HG02759 (cell line): ENCODE measurements at regions not wholly inside any gene's neighbourhood (a gene's known extent, or its start where the extent isn't known, plus 50 kb on each side); places are given as distances from the start of the nearest gene placed in this dataset.
"Not testable (repeated sequence)": the region's sequence is repeated elsewhere in the genome, so short reads cannot be mapped to it uniquely, and the experiment has no call there.

Experiments
- ATAC-seq: cut with Tn5 transposase; IDR thresholded peaks from one replicate; pipeline ENCODE4 v1.9.1; 2021; ENCODE audit warnings: mild to moderate bottlenecking, moderate library complexity; ENCODE audit not compliant: unreplicated experiment

DNA sequence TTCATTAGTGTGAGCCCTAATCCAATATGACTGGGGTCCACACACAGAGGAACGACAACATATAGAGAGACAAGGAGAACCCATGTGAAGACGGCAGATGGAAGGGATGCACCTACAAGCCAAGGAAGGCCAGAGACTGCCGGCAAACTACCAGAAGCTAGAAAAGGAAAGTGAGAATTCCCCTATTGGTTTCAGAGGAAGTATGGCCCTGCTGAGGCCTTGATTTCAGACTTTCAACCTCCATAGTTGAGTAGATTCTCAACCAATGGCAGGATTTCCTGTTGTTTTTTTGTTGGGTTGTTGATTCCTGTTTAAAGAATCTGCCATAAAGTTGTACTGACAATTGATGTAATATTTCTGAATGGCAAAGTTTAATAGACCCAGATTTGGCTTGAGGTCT, 241.5 kb downstream of the SATB2 start:
- peak; percentile 61 for ATAC-seq

DNA sequence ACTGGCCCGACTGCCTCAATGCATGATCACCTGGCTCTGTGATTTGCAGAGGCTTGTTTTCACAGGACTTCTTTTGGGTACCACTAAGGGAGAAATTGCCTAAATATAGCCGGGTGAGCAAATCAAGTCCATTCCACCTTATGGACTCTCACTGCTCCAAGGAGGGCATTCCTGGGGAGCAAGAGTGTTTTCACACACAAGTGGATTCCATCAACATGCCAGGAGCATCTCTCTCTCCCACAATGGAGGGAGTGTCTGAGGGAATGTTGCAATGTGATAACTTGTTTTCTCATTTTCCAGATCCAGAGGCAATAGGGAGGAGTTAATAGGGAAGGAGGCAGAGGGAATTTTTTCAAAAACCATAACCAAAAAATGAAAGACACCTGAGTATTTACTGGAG, 250.7 kb downstream of the SATB2 start:
- no peak for ATAC-seq

GRCh38 chr2:199206536-199206935, 251.2 kb downstream of the SATB2 start:
- no peak for ATAC-seq

- ATAC-seq, result no peak
These were observed 254.8 kb downstream of the SATB2 start for GRCh38 chr2:199202964-199203363.

DNA sequence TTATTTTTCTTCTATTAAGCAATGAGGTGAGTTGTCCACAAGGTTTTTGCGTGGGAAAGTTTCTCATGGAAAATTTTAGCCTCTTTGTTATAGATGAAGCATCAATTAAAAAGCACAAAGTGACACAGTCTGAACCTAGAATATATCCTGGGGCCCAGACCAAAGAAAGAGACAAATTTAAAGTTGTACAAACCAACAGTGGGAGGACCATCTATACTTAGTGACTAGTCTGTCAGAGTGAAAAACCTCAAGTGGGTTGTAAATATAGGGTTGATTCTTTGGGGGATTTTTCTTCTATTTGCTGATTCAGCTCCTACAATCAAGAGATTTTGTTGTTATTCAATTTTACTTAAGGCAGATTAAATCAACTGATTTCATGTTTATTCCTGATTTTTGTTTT, 256.2 kb downstream of the SATB2 start:
- ATAC-seq, result no peak

GRCh38 chr2:199199797-199200196, 257.9 kb downstream of the SATB2 start:
- no peak for ATAC-seq

DNA sequence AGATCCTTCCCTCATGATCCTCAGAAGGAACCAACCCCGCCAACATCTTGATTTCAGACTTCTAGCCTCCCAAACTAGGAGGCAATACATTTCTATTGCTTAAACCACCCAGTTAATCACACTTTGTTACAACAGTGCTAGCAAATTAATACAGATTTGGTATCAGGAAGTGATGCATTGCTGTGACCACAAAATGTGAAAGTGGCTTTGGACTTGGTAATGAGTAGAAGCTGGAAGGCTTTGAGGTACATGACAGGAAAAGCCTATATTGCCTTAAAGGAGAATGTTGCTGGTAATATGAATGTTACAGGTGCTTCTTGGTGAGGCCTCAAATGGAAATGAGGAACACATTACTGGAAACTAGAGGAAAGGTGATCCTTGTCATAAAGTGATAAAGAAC, 260.3 kb downstream of the SATB2 start:
- no peak for ATAC-seq

GRCh38 chr2:199196686-199197085, 261.1 kb downstream of the SATB2 start:
- no peak for ATAC-seq

DNA sequence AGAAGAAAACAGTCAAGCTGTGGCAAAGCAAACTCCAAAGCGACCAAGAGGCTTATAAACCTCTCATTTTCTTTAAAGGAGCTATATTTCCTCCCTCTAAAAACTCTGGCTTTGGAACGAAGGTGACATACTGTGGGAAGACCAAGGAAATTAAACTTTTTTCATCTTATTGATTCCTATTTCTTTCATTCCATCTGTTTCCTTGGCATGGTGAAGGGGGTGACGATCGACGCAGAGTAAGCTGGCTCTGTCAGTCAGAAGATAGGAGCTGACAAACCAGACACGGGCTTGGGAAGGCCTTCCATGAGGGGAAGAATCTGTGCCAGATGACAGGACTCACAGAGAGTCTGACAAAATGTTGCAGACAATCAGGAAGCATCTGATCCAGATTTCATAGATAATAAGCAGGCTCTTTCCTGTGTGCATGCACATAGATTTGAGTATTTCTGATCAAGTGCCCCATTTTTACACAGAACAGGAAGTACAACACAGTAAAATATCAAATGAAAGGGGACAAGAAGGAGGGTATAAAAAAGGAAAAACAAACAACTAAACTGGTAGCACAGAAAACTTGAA, 261.7 kb downstream of the SATB2 start:
- no peak for ATAC-seq

DNA sequence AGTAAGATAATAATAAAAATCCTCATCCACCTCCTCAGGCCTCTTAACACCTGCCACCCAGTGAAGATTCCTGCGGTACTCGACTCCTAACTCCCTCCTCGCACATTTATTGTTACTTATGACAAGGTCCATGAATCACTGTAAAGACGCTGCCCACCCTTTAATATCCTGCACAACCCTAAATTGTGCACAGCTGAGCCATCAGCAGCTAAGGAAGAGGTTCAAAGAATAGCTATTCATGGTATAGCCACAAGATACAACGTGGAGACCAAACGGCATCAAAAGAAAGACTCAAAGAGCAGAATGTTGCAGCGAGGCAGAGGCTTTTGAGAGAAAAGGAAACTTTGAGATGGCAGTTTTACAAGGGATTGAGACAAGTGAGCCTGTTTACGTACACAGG, 266.3 kb downstream of the SATB2 start:
- ATAC-seq, result no peak

DNA sequence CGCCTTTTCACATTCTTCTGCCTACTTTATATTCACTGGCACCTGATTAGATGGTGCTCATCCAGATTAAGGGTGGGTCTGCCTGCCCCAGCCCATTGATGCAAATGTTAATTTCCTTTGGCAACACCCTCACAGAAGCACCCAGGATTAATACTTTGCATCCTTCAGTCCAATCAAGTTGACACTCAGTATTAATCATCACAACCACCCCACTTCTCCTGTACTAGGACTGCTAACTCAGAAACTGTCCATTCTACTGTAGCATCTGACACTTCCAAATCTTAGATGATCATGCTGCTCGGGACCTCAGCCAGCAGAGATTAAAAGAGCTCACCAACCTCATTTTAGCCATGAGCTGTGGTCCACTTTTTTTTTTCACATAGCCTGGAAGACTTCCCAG, 268.5 kb downstream of the SATB2 start:
- no peak for ATAC-seq

DNA sequence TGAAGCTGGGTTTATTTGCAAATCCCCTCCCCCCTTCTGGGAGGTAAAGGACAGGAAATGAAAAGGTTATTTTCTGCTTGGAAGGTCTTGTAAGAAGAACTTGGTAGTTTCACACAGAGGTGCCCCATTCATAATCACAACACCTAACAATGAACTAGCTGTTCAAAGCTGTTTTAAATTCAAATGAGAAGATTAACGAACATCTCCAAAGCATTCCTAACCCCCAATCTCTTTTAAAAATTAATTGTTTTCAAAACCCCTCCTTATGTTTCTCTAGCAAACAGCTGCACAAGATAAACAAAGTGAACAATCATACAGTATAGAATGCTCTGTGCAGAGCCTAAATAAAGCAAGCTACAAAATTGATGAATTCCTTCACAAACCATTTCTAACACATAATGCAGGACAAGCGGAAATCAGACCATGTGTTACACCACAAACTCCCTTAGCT, 271.4 kb downstream of the SATB2 start:
- no peak for ATAC-seq

DNA sequence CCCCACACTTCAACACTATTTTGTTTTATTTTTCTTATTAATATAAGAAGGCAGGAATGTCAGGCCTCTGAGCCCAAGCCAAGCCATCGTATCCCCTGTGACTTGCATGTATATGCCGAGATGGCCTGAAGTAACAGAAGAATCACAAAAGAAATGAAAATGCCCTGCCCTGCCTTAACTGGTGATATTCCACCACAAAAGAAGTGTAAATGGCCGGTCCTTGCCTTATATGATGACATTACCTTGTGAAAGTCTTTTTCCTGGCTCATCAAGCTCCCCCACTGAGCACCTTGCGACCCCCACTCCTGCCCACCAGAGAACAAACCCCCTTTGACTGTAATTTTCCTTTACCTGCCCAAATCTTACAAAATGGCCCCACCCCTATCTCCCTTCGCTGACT, 272.6 kb downstream of the SATB2 start:
- not testable (repeated sequence) for ATAC-seq

DNA sequence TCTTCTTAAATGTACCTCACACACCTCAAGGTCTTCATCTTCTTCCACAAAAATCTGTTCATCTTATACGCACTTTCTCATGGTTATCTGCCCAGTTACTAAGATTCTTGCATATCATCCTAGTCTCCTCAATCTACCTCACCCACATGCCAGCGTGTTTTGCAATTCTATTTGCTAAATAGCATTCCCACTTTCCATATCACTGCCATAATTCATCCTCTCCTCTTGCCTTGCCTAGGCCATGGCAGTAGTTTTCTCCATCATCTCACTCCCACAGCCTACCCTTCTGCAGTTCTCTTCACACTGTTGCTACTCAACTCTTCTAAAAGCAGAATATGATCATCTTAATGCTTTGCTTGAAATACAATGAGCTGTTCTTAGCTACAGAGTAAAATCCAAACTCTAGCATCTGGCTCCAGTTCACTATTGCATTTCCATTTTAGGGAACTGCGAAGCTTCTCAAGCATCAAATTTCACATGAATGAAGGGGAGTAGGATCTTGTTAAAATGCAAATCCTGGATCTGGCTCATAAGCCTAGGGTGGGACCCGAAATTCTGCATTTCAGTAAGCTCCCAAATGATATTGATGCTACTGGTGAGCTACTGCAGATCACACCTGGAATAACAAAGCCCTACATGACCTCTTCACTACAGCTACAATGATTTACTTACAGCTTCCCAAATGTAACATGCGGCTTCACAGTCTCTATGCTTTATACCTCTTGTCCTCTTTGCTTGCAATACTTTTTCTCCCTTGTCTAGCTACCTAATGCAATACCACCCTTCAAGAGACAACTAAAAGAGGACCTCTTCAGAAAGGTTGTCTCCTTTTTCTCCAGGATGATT, 293.9 kb downstream of the SATB2 start:
- ATAC-seq, result no peak

DNA sequence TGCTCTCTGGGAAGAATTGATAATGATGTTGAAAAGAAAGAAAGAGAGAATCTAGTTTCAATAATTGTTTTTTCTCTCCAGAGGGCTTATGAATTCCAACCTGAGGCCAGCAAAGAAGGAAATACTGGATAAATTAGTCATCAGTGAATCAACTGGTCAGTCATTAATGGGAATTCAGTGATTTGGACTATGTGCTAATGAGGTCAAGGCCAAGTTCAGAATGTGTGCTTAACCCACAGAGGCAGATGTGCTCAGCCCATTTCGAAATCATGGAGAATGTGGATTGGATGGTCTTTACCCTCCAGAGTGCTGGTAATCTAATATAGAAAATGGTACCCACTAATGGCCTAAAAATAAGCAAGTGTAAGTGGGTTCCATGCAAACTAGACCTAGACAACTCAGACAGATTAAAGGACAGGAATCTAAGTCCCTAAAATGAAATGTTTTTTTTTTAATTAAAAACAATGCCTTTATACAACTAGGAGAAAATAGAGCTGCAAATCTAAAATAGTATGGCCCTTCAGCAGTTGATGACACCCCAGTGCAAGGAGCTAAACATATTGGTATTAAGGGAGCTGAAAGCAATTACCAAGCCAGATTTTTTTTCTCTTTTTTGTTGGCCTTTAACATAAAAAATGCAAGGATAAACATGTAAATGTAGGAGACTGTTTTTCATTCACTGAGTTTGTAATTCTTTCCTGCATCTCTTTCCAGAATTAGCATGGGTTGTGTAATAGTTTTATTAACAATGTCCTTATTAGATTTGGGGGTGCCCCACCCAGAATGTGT, 296.9 kb downstream of the SATB2 start:
- no peak for ATAC-seq

DNA sequence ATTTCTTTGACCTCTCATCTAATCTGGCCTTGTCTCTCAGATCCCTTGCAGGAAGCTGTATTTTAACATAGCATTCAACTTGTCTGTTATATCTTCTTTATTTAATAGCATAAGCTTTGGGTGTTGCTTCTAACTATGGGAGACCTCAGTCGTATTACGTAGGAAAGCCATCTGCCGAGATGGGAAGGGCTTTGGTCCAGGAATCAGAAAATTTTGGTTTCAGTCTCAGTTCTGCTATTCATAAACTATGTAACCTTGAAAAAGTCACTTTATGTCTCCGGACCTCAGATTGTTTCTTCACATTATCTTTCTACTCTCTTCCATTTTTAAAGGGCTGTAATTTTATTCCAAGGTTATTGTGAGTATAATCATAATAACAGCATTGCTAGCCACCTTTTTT, 297.7 kb downstream of the SATB2 start:
- ATAC-seq, result no peak

DNA sequence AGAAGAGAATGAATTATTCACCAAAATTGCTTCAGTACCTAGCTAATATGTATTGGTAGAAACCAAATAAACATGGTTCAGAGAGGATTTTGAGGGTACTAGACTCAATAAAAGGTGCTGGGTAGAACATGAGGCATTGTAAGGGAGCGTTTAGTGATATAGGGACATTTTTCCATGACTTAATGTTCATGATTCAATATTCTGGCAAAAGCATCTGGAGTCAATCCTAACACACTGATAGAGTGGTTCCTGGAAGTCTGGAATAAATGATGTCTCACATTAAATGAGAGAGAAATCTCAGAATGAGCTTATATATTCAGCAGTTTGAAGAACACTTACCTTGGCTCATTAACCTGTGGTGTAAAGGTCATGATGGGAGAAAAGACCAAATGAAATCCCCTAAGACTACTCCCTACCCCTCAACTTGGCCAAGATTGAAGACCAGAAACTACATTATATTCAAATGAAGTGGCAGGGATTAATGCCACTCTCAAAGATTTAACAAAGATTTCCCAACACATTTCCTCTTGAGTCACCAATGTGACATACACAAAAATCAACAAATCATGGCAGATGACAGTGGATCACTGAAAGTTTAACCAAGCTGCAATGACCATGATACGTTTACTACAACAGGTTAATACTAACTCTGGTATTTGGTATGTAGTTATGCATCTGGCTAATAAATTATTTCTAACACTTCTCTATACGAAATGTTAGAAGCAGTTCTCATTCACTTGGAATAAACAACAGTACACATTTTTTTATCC, 309.5 kb downstream of the SATB2 start:
- ATAC-seq, result no peak

GRCh38 chr2:199147216-199147615, 310.5 kb downstream of the SATB2 start:
- ATAC-seq, result no peak

DNA sequence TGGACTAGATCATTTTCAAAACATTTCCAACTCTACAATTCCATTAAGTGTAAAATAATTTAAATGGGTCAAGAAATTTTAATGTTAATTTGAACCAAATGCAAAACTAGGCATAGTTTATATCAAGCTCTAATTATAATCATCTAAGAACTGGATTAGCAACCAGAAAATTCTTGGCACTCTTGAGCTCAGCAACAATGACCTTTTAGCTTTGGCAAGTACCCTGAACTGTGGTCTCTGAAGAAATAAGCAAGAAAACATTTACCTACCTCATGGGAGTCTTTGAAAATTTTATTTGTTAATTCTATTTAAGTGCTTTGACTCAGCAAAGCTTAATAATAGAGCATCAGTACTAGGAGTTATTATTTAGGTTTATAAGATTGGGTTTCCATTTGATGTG, 313.2 kb downstream of the SATB2 start:
- ATAC-seq, result no peak

DNA sequence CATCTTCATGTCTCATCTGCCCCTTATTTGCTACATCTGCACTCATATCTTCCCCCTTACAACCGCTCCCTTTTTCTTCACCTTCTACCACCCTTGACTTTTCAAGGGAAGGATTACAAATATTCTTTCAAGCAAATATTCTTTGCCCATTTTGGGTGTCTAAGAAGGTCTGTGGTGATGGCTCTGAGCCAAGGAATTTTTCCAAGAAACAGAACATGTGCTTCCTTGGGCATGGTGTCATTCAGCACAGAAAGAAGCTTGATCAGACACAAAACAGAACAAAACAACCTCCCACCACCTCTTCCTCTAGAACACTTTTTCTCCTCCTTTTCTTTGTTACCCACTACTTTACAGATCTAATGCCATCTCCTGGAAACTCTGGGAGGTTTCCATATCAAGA, 313.7 kb downstream of the SATB2 start:
- no peak for ATAC-seq

GRCh38 chr2:199136681-199137080, 321.1 kb downstream of the SATB2 start:
- ATAC-seq, result no peak
